MCF 10A (cell line): ENCODE measurements at regions not wholly inside any gene's neighbourhood (a gene's known extent, or its start where the extent isn't known, plus 50 kb on each side); places are given as distances from the start of the nearest gene placed in this dataset.

Experiments used
- BruUV-seq: library from RNA; stranded (reverse); fragments of 400-500 nt; replicated peaks from 2 replicates; lab custom pipeline; 2021; lab: Mats Ljungman, UMichigan
- CTCF ChIA-PET: fragments of 300-600 bp; sonication (Branson Sonifier 250); formaldehyde crosslinking; extraction: SDS; loops from one replicate; lab custom pipeline; 2021; ENCODE audit warnings: antibody characterized with exemption, inconsistent platforms; lab: Yijun Ruan, JAX
- POLR2A ChIA-PET: fragments of 300-600, 350-650 bp; sonication (Branson Sonifier 250); formaldehyde crosslinking; extraction: SDS; loops from one replicate; lab custom pipeline; 2020; ENCODE audit warnings: antibody characterized with exemption, inconsistent platforms; lab: Yijun Ruan, JAX
- DNase-seq: peaks from one replicate; pipeline ENCODE4 v3.0.0-alpha.2; 2018; ENCODE audit not compliant: unreplicated experiment
- H3K27ac Mint-ChIP-seq: one replicate; pipeline ENCODE4 v1.8.0; 2022; ENCODE audit warnings: mild to moderate bottlenecking, low read depth, mixed read lengths; ENCODE audit not compliant: unreplicated experiment
- H3K27me3 Mint-ChIP-seq: one replicate; pipeline ENCODE4 v1.8.0; 2022; ENCODE audit warnings: mixed read lengths; ENCODE audit not compliant: insufficient read depth, unreplicated experiment
- H3K36me3 Mint-ChIP-seq: one replicate; pipeline ENCODE4 v1.8.0; 2022; ENCODE audit warnings: mild to moderate bottlenecking, moderate library complexity, mixed read lengths; ENCODE audit not compliant: insufficient read depth, unreplicated experiment
- H3K4me1 Mint-ChIP-seq: one replicate; pipeline ENCODE4 v1.8.0; 2022; ENCODE audit warnings: mixed read lengths; ENCODE audit not compliant: insufficient read depth, unreplicated experiment
- H3K4me3 Mint-ChIP-seq: one replicate; pipeline ENCODE4 v1.8.0; 2022; ENCODE audit warnings: mild to moderate bottlenecking, moderate library complexity, mixed read lengths; ENCODE audit not compliant: unreplicated experiment
- H3K9me3 Mint-ChIP-seq: one replicate; pipeline ENCODE4 v1.8.0; 2022; ENCODE audit warnings: mixed read lengths; ENCODE audit not compliant: unreplicated experiment
- intact Hi-C: fragments of 100-400 bp; cut with micrococcal nuclease; formaldehyde crosslinking; loops from 2 replicates; pipeline ENCODE4 v1.14.1; 2022
- TF ChIP-seq, protein P1 (sequence below): fragments of 200-600 bp; IDR thresholded peaks from one replicate; pipeline ENCODE4 v1.8.0; 2022; ENCODE audit warnings: antibody characterized with exemption, mild to moderate bottlenecking; ENCODE audit not compliant: unreplicated experiment

DNA sequence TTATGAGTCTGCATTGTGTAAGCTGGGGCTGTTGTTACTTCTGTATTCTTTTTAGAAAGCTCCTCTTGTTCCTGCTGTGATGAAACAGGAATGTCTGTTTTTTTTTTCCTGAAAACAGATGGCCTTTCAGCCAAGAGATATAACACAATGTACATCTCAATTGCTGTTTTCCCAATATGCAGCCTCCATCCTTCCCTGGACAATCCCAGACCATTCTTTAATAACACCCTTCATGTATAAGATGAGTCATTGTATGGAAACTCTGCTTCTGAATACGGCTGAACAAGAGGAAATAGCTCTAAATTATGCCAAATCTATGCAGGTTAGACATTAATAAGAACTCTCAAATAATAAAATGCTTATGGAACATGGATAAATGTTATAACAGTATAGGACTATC is 60.2 kb upstream of the LRRC4C start:
- no peak for DNase-seq
- H3K4me1 Mint-ChIP-seq = no peaks in the 10 kb centered on the region
- no peak overlapping the region for H3K4me3 Mint-ChIP-seq
- no TSS peak for BruUV-seq
- intact Hi-C loops = no loop called here
- H3K9me3 Mint-ChIP-seq = no peaks in the 10 kb centered on the region
- no peaks in the 10 kb centered on the region for H3K27me3 Mint-ChIP-seq
- POLR2A ChIA-PET = no interaction called here
- CTCF ChIA-PET = interaction anchor here (0.6 to 0.8 kb wide), 2 partner anchors 13 to 194 kb away, joined by 3 to 7 read pairs; no protein-coding TSS in a partner anchor
- no peaks in the 10 kb centered on the region for H3K36me3 Mint-ChIP-seq
- no peak overlapping the region for H3K27ac Mint-ChIP-seq
- TF ChIP-seq, protein P1, sequence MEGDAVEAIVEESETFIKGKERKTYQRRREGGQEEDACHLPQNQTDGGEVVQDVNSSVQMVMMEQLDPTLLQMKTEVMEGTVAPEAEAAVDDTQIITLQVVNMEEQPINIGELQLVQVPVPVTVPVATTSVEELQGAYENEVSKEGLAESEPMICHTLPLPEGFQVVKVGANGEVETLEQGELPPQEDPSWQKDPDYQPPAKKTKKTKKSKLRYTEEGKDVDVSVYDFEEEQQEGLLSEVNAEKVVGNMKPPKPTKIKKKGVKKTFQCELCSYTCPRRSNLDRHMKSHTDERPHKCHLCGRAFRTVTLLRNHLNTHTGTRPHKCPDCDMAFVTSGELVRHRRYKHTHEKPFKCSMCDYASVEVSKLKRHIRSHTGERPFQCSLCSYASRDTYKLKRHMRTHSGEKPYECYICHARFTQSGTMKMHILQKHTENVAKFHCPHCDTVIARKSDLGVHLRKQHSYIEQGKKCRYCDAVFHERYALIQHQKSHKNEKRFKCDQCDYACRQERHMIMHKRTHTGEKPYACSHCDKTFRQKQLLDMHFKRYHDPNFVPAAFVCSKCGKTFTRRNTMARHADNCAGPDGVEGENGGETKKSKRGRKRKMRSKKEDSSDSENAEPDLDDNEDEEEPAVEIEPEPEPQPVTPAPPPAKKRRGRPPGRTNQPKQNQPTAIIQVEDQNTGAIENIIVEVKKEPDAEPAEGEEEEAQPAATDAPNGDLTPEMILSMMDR = no peak

DNA sequence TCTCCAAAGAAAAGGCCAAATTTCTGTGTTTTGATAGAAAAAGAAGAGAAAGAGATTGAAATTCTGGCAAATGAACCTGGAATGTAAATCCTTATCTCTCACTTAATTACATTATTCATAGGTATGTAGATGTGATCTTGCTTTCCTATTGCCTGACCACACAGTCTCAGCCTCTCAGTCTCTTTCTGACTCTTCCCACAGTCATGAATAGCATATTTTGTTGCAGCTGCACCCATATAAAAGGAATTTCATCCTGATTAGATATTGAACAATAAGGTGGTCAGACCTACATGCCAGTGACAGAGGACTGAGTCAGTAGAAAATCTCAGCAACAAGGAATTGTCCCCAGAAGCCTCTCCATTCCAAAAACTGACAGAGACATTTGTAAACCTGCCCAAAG is 62.9 kb upstream of the LRRC4C start:
- no TSS peak for BruUV-seq
- Mint-ChIP-seq H3K4me3 (no peak overlapping the region), H3K27me3 (no peaks in the 10 kb centered on the region), H3K4me1 (no peaks in the 10 kb centered on the region), H3K27ac (no peak overlapping the region), H3K9me3 (no peaks in the 10 kb centered on the region), H3K36me3 (no peaks in the 10 kb centered on the region)
- ChIA-PET CTCF (interaction anchor here (0.6 to 1.4 kb wide), 3 partner anchors 17 to 70 kb away, joined by 3 to 5 read pairs (median 4); no protein-coding TSS in a partner anchor), POLR2A (no interaction called here)
- DNase-seq = no peak
- intact Hi-C loops = no loop called here
- TF ChIP-seq, protein P1 = no peak

DNA sequence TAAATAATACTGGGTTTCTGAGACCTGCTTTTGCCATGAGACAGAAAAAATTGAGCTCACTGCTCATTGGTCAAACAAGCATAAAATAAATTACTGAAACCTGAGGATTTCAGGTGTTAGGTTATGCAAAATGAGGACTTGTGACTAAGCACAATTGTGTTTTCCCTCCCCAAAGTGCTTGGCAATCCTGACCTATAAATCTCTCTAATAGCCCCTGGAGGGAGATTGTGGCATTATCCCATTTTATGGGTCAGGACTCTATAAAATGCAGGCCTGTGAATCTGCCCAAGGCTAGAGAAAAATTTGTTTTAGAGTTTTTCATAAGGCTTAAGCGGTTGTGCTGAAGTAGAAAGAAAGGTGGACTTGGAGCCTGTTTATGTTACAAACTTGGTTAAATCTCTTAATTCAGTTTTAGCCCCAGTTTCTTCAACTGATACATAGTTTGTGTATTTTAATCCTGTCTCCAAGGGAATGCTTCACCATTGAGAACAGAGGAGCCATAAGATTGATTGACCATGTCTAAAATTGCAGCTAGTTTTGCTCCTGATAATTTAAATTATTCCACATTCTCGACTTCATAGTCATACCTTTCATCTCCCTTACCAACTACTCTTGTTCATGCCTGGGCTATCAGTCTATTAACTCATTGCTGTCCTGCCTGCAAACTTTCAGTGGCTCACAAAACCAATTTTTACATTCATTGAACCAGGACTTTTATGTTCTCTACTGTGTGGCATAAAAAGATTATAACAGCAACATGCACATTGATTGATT is 63.6 kb upstream of the LRRC4C start:
- Mint-ChIP-seq H3K4me1 (no peaks in the 10 kb centered on the region), H3K9me3 (no peaks in the 10 kb centered on the region), H3K27me3 (no peaks in the 10 kb centered on the region), H3K27ac (no peak overlapping the region), H3K36me3 (no peaks in the 10 kb centered on the region), H3K4me3 (no peak overlapping the region)
- POLR2A ChIA-PET = no interaction called here
- no TSS peak for BruUV-seq
- DNase-seq = no peak
- TF ChIP-seq, protein P1 = no peak
- intact Hi-C loops = no loop called here
- CTCF ChIA-PET = interaction anchor here (0.6 to 1.4 kb wide), 2 partner anchors 25 to 71 kb away, joined by 3 to 4 read pairs; no protein-coding TSS in a partner anchor

DNA sequence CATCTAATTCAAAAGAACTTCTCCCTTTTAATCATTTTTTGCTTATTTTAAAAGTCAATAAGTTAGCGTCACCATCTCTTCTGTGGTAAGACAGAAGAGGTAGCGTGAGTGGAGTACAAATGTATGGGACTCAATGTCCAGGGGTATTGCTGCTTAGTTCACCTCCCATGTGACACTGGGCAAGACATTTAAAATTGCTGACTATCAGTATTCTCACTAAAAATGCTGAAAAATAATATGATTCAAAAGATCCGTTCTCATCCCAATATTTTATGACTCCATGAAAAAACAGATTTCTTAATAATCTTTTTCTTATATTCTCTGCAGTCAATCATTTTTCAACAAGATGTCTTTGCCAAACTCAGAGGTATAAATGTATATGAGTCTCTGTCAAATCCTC is 68.1 kb upstream of the LRRC4C start:
- TF ChIP-seq, protein P1 = no peak
- Mint-ChIP-seq H3K4me3 (no peak overlapping the region), H3K36me3 (no peaks in the 10 kb centered on the region), H3K27ac (no peak overlapping the region), H3K9me3 (no peaks in the 10 kb centered on the region), H3K4me1 (no peaks in the 10 kb centered on the region), H3K27me3 (no peaks in the 10 kb centered on the region)
- POLR2A ChIA-PET = interaction anchor here (0.7 kb wide), 1 partner anchor 154 kb away, joined by 3 read pairs; no protein-coding TSS in a partner anchor
- intact Hi-C loops = no loop called here
- DNase-seq = no peak
- no TSS peak for BruUV-seq
- CTCF ChIA-PET = interaction anchor here (0.5 to 0.6 kb wide), 2 partner anchors 9 to 11 kb away, joined by 3 read pairs; no protein-coding TSS in a partner anchor
